Osteoblast (primary cell): ENCODE measurements at regions not wholly inside any gene's neighbourhood (a gene's known extent, or its start where the extent isn't known, plus 50 kb on each side); places are given as distances from the start of the nearest gene placed in this dataset.

Experiments used
- DNase-seq: peaks from one replicate; pipeline ENCODE4 v3.0.0; 2011; ENCODE audit warnings: low spot score, mixed read lengths; ENCODE audit not compliant: insufficient read length; ENCODE audit errors: missing footprints
- H2AFZ ChIP-seq: 2 replicates; pipeline ENCODE4 v1.6.0; 2011; ENCODE audit warnings: mild to moderate bottlenecking, low read length
- H3K27ac ChIP-seq: 2 replicates; pipeline ENCODE4 v1.5.1; 2011; ENCODE audit warnings: mild to moderate bottlenecking, low read depth, low read length, moderate library complexity
- H3K27me3 ChIP-seq: 2 replicates; pipeline ENCODE4 v1.6.0; 2012; ENCODE audit warnings: mild to moderate bottlenecking, control low read depth, inconsistent platforms, low read length, moderate library complexity; ENCODE audit not compliant: insufficient read depth
- H3K36me3 ChIP-seq: 2 replicates; pipeline ENCODE4 v1.5.1; 2011; ENCODE audit warnings: mild to moderate bottlenecking, low read length, control low read depth, moderate library complexity; ENCODE audit not compliant: insufficient read depth
- H3K4me1 ChIP-seq: 2 replicates; pipeline ENCODE4 v1.5.1; 2011; ENCODE audit warnings: mild to moderate bottlenecking, low read length, control low read depth, moderate library complexity; ENCODE audit not compliant: insufficient read depth
- H3K4me2 ChIP-seq: 2 replicates; pipeline ENCODE4 v1.6.0; 2011; ENCODE audit warnings: mild to moderate bottlenecking, low read length; ENCODE audit not compliant: insufficient read depth
- H3K4me3 ChIP-seq: fragments of 200-600 bp; sonication (generic); 3 replicates; pipeline ENCODE4 v1.5.1; 2012; ENCODE audit warnings: mild to moderate bottlenecking, low read length, inconsistent platforms; ENCODE audit not compliant: insufficient read depth
- H3K79me2 ChIP-seq: 2 replicates; pipeline ENCODE4 v1.6.0; 2012; ENCODE audit warnings: mild to moderate bottlenecking, low read length, control low read depth, inconsistent platforms; ENCODE audit not compliant: insufficient read depth
- H3K9me3 ChIP-seq: 2 replicates; pipeline ENCODE4 v1.5.1; 2011; ENCODE audit warnings: low read depth, low read length, control low read depth
- H4K20me1 ChIP-seq: 2 replicates; pipeline ENCODE4 v1.6.0; 2012; ENCODE audit warnings: mild to moderate bottlenecking, low read length, control low read depth; ENCODE audit not compliant: insufficient read depth
- TF ChIP-seq, protein P1 (sequence below): IDR thresholded peaks from 2 replicates; pipeline ENCODE4 v1.5.1; 2011; ENCODE audit warnings: mild to moderate bottlenecking, low read depth, low read length, moderate library complexity; ENCODE audit errors: extremely low read depth

GRCh38 chr1:173353350-173353749, 123.8 kb upstream of the PRDX6 start:
- DNase-seq, result no peak
- TF ChIP-seq, protein P1, sequence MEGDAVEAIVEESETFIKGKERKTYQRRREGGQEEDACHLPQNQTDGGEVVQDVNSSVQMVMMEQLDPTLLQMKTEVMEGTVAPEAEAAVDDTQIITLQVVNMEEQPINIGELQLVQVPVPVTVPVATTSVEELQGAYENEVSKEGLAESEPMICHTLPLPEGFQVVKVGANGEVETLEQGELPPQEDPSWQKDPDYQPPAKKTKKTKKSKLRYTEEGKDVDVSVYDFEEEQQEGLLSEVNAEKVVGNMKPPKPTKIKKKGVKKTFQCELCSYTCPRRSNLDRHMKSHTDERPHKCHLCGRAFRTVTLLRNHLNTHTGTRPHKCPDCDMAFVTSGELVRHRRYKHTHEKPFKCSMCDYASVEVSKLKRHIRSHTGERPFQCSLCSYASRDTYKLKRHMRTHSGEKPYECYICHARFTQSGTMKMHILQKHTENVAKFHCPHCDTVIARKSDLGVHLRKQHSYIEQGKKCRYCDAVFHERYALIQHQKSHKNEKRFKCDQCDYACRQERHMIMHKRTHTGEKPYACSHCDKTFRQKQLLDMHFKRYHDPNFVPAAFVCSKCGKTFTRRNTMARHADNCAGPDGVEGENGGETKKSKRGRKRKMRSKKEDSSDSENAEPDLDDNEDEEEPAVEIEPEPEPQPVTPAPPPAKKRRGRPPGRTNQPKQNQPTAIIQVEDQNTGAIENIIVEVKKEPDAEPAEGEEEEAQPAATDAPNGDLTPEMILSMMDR, result no peak
- H4K20me1 ChIP-seq, result no peaks in the 10 kb centered on the region

GRCh38 chr1:173354937-173355280, 122.2 kb upstream of the PRDX6 start:
- no peak for DNase-seq
- Histone ChIP-seq H3K36me3 (no peaks in the 10 kb centered on the region), H3K4me1 (no peaks in the 10 kb centered on the region), H4K20me1 (no peaks in the 10 kb centered on the region), H3K4me3 (no peak overlapping the region), H3K79me2 (no peaks in the 10 kb centered on the region), H3K27ac (no peak overlapping the region), H3K4me2 (no peak overlapping the region), H2AFZ (no peak overlapping the region), H3K27me3 (no peaks in the 10 kb centered on the region), H3K9me3 (no peaks in the 10 kb centered on the region)
- TF ChIP-seq, protein P1, result no peak

More at GRCh38 chr1:173353350-173353749, 123.8 kb upstream of the PRDX6 start:
- Histone ChIP-seq H3K36me3 (no peaks in the 10 kb centered on the region), H3K4me1 (no peaks in the 10 kb centered on the region), H3K4me3 (no peak overlapping the region), H3K4me2 (no peak overlapping the region), H3K79me2 (no peaks in the 10 kb centered on the region), H3K27ac (no peak overlapping the region), H2AFZ (no peak overlapping the region), H3K27me3 (no peaks in the 10 kb centered on the region), H3K9me3 (no peaks in the 10 kb centered on the region)

DNA sequence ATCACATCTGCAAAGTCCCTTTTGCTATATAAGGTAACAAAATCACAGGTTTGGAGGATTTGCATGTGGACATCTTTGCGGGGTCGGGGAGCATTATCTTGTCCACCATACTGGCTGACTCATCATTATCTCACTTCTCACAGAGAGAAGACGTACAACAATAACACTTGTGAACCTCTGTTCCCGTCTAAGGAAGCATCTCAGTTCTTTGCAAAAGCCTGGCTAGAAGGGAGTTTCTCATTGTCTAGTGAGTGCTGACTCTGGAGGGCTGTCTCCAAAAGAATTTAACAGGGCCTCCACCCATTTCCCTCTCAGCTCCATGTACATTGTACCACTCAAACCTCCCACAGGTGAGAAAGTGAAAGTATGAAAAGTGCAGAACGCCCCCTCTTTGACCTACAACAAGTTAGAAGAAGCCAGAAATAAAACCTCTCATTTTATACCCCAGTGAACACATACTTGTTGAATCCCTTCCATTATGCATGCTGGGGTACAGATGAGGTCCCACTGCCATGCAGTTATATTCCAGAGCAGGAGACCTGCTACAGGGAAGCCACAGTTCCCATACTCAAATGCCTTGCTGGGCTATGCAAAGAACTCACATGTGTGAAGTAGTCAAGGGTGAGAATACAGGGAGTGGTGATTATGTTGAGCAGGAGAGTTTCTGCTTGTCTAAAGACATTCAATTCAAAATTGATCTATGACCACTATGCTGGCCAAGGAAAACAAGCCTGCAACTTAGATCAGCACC, 121.7 kb upstream of the PRDX6 start:
- Histone ChIP-seq H2AFZ (no peak overlapping the region), H3K36me3 (no peaks in the 10 kb centered on the region), H4K20me1 (no peaks in the 10 kb centered on the region), H3K4me2 (no peak overlapping the region), H3K4me1 (no peaks in the 10 kb centered on the region), H3K9me3 (no peaks in the 10 kb centered on the region), H3K79me2 (no peaks in the 10 kb centered on the region), H3K27ac (no peak overlapping the region), H3K27me3 (no peaks in the 10 kb centered on the region), H3K4me3 (no peak overlapping the region)
- TF ChIP-seq, protein P1, result no peak
- no peak for DNase-seq

GRCh38 chr1:173356191-173356762, 120.9 kb upstream of the PRDX6 start:
- Histone ChIP-seq H3K27me3 (no peaks in the 10 kb centered on the region), H4K20me1 (no peaks in the 10 kb centered on the region), H3K9me3 (no peaks in the 10 kb centered on the region), H2AFZ (no peak overlapping the region), H3K79me2 (no peaks in the 10 kb centered on the region), H3K4me2 (no peak overlapping the region), H3K4me3 (no peak overlapping the region), H3K36me3 (no peaks in the 10 kb centered on the region), H3K4me1 (no peaks in the 10 kb centered on the region), H3K27ac (no peak overlapping the region)
- TF ChIP-seq, protein P1, result no peak
- DNase-seq, result no peak
